GM18505 (cell line): ENCODE measurements at regions not wholly inside any gene's neighbourhood (a gene's known extent, or its start where the extent isn't known, plus 50 kb on each side); places are given as distances from the start of the nearest gene placed in this dataset.
"Not testable (repeated sequence)": the region's sequence is repeated elsewhere in the genome, so short reads cannot be mapped to it uniquely, and the experiment has no call there.

ENCODE experiments used
- ATAC-seq: cut with Tn5 transposase; IDR thresholded peaks from one replicate; pipeline ENCODE4 v1.9.1; 2021; ENCODE audit not compliant: unreplicated experiment
- POLR2A ChIP-seq: IDR thresholded peaks from 4 replicates; pipeline ENCODE4 v1.6.1; 2011; ENCODE audit warnings: borderline replicate concordance; ENCODE audit not compliant: insufficient read depth, insufficient read length; ENCODE audit errors: extremely low read depth

DNA sequence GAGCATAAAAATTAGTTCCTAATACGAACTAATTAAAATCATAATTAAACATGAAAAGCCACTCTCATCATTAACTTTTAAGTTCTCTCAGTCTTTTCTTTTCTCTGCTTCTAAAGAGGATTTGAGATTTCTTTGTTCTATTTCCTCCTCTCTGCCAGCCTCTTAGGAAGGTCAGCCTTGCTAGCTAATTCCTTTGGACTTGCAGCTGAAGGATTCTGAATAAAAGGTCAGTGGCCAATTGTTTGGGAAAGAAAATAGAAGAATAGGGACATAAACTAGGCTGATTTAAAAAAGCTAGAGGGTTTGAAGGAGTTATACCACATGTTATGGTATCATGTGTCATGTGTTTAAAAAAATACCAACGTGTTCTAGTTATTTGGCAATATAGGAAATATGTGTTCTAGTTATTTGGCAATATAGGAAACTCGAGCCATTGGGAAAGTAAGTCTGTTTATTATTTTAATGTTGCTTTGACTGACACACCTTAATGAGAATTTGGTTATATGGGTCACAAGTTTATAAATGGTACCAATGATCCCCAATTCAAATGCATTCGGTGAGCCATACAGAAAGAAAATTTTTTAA lies 1668.7 kb upstream of the PCDH7 start:
- TF ChIP-seq POLR2A, result no peak
- ATAC-seq, result no peak

DNA sequence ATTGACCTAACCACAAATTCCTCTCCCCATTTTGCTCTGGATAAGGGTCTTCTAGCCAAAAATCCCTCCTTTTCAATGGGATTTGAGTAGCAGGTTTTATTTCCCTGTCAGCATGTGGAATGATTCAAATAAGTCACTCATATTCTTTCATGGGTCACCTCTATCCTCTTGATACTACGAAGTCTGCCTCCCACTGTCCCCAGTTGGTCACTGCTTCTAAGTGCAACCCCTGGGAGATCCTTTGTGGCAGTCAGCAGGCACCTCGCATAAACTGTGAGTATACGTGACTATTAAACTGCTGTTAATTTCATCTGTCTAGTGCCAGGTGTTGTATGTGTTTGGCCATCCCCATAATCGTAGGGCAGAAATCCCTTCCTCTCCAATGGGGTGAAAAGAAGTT lies 1667.9 kb upstream of the PCDH7 start:
- no peak for ATAC-seq
- no peak for TF ChIP-seq POLR2A

DNA sequence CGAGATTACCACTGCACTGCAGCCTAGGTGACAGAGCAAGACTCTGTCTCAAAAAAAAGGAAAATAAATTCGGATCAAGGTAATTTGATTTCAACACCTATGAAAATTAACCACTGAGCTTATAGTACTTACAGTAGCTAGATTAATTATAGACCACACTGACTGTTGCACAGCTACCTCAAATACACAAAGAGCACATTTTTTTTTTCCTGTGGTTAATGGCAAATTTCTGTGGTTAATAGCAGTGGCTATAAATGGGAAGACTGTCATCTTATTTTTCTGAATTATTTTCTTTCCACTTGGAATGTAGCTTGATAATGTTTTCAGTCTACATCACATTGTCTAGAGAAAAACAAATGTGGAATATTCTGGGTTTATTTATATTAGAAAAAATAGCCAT lies 1661.6 kb upstream of the PCDH7 start:
- no peak for TF ChIP-seq POLR2A

DNA sequence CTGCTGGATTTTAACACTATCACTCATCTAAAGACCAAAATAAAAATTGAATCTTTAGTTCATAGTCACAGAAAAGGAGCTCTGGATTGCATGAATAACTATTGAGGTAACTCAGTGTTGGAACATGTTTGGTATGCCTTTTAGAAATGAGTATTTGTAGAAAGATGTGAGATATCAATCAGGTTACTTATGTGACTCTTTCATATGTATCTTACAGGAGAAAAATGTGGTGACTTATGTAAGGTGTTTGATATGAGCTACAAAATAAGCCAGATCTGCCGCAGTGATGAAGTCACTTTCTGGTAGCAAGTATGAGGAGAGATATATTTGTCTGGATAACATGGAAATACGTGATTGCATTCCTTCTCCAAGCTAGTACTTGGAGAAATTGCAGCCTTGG lies 1653.3 kb upstream of the PCDH7 start:
- no peak for TF ChIP-seq POLR2A
- no peak for ATAC-seq

More for the DNA sequence above, 1661.6 kb upstream of the PCDH7 start:
- ATAC-seq, result no peak

DNA sequence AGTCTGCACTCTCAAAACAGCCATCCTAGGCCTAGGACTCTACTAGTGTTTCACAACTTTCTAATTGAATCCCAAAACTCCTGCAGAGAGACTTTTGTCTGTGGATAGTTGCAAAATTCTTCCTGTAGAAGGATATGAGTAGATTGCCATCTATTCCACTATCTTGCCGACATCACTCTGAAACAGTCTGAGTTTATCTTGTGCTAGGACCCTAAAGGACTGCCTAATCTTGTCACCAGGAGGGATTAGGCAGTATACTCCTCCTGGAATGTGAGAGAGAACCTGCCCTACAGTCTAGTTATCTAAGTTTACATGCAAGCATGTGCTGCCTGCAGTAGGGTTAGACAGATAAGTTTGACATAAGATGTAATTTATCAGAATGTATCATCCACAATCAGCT lies 1646.6 kb upstream of the PCDH7 start:
- TF ChIP-seq POLR2A, result no peak
- no peak for ATAC-seq

DNA sequence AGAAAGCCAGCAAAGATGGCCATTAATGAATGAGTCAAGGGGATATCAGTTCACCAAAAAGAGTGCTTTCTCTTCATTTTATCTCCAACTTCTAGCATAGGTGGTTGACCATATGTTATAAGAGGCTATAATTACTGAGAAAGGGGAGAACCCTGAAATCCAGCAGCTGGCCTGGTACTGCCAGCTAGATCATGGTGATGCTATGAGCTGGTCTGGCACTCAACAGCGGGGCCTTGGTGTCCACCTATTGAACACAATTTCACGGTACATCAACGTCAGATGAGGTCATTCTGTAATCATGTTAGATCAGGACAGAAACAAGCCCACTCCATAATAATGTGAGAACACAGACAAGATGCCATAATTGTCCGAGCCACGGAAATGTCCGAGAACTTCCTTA lies 1644.8 kb upstream of the PCDH7 start:
- TF ChIP-seq POLR2A, result no peak
- no peak for ATAC-seq

DNA sequence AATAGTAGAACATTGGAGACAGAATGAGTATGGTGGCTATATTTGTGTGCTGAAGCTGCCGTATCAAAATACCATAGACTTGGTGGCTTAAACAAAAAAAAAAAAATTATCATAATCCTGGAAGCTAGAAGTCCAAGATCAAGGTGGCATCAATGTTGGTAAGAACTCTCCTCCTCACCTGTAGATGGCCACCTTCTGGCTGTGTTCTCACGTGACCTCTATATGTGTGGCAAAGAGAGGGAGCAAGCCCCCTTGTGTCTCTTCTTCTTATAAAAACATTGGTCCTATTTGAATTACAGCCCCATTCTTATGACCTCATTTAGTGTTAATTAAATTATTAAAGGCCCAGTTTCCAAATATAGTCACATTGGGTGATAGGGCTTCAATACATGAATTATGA lies 1640.9 kb upstream of the PCDH7 start:
- ATAC-seq, result no peak
- TF ChIP-seq POLR2A, result no peak

DNA sequence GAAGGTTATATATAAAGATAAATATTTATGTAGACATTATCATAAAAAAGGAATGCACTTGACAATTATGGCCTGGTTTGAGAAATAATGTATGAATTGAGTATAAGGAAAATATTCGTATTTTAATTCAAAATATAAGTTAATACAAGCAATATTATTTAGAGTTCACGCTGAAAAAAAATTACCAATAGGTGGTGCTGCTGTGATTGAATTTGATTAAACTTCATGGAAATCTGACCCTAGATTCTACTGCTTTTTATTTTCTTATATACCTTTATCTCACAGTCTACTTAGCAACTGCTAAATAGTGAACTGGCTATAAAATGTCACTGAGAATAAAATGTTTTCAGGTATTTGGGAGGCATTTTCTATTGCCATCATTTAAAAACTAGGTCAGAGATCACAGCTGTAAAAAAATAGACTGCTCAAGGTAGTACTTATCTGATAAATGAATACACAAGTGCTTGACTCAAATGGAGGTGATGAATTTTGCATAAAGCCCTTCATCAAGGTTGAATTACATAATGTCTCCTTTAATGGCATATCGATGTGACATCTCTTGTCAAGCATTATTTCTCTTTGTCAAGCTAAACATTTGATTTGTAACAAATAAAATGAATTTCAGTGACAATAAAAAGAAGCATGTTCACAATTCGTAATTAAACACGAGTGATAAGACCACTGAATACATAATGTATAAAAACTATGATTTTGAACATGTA lies 1638.8 kb upstream of the PCDH7 start:
- TF ChIP-seq POLR2A, result no peak
- no peak for ATAC-seq

DNA sequence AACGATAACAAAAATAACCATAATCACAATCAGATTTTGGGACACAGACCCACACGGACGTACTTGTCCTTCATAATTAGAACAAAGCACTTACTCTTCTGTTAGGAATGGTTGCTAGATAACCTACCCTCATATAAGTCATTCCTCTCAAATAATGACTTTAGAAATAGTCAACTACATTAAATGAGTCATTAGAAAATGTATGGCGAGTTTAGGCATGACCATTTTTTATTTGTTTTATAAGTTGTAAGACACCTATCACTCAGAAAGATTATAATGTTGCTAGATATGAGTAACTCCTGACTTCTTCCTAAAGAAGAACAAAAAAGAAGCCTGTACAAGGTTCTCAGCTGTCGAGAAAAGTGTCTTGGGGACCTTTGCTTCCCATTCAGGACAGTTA lies 1637.5 kb upstream of the PCDH7 start:
- no peak for TF ChIP-seq POLR2A
- no peak for ATAC-seq

DNA sequence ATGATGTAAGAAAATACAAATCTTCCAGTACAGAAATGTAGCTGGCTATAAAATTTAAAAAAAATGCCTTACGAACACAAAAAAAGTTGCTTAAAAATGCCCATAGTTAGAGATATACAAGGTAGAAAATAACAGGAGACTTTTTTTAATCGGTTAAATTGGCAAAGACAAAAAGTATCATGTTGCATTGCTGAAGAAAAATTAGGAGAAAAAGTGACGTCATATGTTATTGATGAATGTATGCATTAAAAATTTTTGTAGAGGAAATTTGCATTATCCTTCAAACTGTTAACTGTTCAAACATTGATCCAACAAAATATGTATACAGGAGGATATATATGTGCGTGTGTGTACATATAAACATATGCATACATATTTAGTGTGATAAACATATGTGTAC lies 1634.4 kb upstream of the PCDH7 start:
- ATAC-seq, result no peak
- TF ChIP-seq POLR2A, result no peak

DNA sequence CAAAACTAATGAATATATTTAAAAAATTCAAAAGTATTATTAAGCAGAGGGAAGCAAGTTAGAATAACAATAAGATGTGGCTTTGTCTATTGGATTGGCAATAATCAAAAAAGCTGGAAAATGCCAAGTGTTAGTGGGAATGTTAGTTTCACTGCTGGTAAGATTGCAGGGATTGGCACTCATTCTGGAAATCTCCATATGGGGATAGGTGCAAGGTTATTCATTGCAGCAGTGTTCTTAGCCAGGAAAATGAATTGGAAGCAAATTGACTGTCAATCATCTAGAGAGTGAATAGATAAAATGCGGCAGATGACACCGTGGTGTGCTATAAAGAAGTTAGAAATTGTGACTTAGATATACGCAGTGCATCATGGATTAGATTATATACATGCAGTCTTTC lies 1615.5 kb upstream of the PCDH7 start:
- TF ChIP-seq POLR2A, result no peak
- no peak for ATAC-seq

DNA sequence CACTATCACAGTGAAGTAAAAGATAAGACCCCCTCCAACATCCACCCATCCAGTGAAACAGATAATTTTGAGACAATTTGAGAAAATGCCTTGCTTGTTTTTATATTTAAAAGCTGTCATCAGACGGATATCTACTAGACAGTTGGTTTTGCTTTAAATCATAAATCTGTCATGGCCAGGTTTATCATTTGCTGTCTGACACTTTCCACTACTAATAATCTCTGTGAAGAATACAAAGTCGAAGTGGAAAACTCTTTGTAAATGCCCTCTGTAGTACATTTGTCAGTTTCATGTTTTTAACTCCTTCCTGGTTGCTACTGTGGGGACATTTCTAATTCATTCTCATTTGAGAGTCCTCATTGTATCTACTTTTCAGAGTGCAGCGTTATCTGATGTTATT lies 1606.2 kb upstream of the PCDH7 start:
- ATAC-seq, result no peak
- no peak for TF ChIP-seq POLR2A

DNA sequence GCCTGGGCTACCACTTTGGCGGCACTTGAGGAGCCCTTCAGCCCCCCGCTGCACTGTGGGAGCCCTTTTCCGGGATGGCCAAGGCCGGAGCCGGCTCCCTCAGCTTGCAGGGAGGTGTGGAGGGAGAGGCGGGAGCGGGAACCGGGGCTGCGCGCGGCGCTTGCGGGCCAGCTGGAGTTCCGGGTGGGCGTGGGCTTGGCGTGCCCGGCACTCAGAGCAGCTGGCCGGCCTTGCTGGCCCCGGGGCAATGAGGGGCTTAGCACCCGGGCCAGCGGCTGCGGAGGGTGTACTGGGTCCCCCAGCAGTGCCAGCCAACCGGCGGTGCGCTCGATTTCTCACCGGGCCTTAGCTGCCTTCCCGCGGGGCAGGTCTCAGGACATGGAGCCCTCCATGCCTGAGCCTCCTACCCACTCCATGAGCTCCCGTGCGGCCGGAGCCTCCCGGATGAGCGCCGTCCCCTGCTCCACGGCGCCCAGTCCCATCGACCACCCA lies 1602.9 kb upstream of the PCDH7 start:
- not testable (repeated sequence) for ATAC-seq

DNA sequence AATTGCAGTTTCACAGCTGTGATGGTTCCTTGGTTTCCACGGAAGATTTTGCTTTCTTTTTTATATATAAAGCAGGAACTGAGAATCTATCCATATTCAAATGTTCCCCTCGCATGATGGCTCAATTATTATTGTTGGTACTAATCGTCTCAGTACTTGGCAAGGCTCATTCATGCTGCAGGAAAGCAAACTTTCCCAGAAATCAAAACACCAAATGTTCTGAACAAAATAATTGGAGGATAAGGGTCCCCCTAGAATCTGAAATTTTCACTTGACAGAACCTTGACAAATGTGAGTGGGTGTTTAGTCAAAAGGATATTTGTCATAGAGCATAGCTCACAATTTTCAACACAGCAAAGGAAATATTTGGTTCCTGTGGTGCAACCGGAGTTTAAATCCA lies 1598.6 kb upstream of the PCDH7 start:
- ATAC-seq, result no peak
- TF ChIP-seq POLR2A, result no peak
